ENCODE measurements at regions not wholly inside any gene's neighbourhood (a gene's known extent, or its start where the extent isn't known, plus 50 kb on each side); places are given as distances from the start of the nearest gene placed in this dataset.

- Histone ChIP-seq H3K4me3 (no peak overlapping the region), H3K4me1 (no peaks in the 10 kb centered on the region), H3K4me2 (no peak overlapping the region), H3K27ac (no peak overlapping the region), H3K9me3 (no peaks in the 10 kb centered on the region)
- no peak for ATAC-seq
- no peak for TF ChIP-seq CHD2 (IDR thresholded peaks at IDR 0.05; ENCODE audit: low read length, partially characterized antibody)
- POLR2A ChIA-PET: no interaction called here
- CTCF ChIA-PET: no interaction called here
- WGBS (ENCODE audit: missing lambda C conversion rate): 84% methylated on average over 3 of the region's 3 CpGs
- no peak for DNase-seq (ENCODE audit: low read depth in 1 of 2, low spot score in 1 of 2)
- FAIRE-seq: no peak
Observed at GRCh38 chr6:30798494-30798893, 54.1 kb upstream of the IER3 start.

GRCh38 chr6:30795549-30796293 lies 51.4 kb upstream of the IER3 start:
- FAIRE-seq: no peak
- WGBS (ENCODE audit: missing lambda C conversion rate): 100% methylated on average over 3 of the region's 3 CpGs
- Histone ChIP-seq H3K4me3 (no peak overlapping the region), H3K4me2 (no peak overlapping the region), H3K9me3 (no peaks in the 10 kb centered on the region), H3K4me1 (no peaks in the 10 kb centered on the region), H3K27ac (peak overlapping the region in 1 of 2 experiments; percentile 48; a peak in 2 of 6 replicates)
- POLR2A ChIA-PET: no interaction called here
- CTCF ChIA-PET: interaction anchor here (1.0 to 2.1 kb wide), 4 partner anchors 13 to 67 kb away, joined by 3 to 6 read pairs (median 4); no protein-coding TSS in a partner anchor
- DNase-seq (ENCODE audit: low read depth in 1 of 2, low spot score in 1 of 2): no peak
- TF ChIP-seq HOXB5 (CRISPR knock-in tag; IDR thresholded peaks at IDR 0.05): no peak
- TF ChIP-seq POLR2AphosphoS2 (conservative IDR thresholded peaks at IDR 0.05; ENCODE audit: low read length): no peak
- TF ChIP-seq EHF (CRISPR knock-in tag; IDR thresholded peaks at IDR 0.05): no peak
- TF ChIP-seq RNF2 (IDR thresholded peaks at IDR 0.05; ENCODE audit: borderline replicate concordance, low read depth): no peak
- no peak for TF ChIP-seq HOXB13 (CRISPR knock-in tag; IDR thresholded peaks at IDR 0.05; ENCODE audit: low read depth)
- TF ChIP-seq NR3C1 (IDR thresholded peaks at IDR 0.05): no peak
- TF ChIP-seq HEYL (CRISPR knock-in tag; IDR thresholded peaks at IDR 0.05): no peak
- TF ChIP-seq TFCP2L1 (CRISPR knock-in tag; IDR thresholded peaks at IDR 0.05): no peak
- no peak for TF ChIP-seq ZFP36 (IDR thresholded peaks at IDR 0.05; ENCODE audit: borderline replicate concordance, partially characterized antibody)
- ATAC-seq: no peak

Measured in A549 (cell line).